Endometrial microvascular endothelial cells (primary cell): ENCODE measurements at regions not wholly inside any gene's neighbourhood (a gene's known extent, or its start where the extent isn't known, plus 50 kb on each side); places are given as distances from the start of the nearest gene placed in this dataset.

Experiments used
- in situ Hi-C: cut with HindIII; loops from 2 replicates; pipeline ENCODE4 v1.10.0; 2017; ENCODE audit warnings: low sequenced_read_pairs, low pct_unique_long_range_greater_than_20kb; ENCODE audit errors: inconsistent ontology term

GRCh38 chr2:196445991-196446390 lies 193.5 kb upstream of the CCDC150 start:
- in situ Hi-C loops: no loop called here

DNA sequence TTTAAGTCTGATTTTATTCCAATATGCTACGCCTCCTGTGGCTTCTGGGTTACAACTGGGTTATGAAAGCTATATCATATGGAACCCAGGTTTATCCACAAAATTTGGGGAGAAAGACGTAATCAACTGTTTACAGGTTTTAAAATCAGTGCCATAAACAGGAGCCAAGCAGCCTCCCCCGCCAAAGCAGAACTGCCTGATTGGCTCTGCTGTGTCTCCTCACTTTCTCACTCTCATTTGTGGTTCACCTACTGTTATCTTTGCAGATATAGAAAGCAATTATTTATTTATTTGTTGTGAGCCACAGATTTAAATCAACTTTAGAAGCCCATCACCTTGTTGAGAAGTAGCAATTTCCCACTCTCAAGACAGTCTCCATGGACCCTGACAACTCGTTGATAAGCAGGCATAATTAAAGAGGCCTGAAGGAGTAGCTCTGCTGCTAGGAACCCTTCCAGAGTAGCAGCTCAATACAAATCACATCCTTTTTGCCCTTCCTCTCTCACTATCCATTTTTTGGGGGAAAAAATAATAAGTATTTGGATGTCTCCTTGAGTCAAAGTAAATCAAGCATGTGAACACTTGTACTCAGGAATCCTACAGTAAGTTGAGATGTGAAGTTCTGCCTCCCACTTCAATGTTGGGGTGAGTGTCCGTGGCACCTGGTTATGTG lies 191.0 kb upstream of the CCDC150 start:
- in situ Hi-C loops: no loop called here

GRCh38 chr2:196449083-196449482 lies 190.4 kb upstream of the CCDC150 start:
- in situ Hi-C loops: no loop called here

- in situ Hi-C loops: no loop called here
Measured at GRCh38 chr2:196452758-196453157, 186.8 kb upstream of the CCDC150 start.

GRCh38 chr2:196453613-196454047 lies 185.9 kb upstream of the CCDC150 start:
- in situ Hi-C loops: no loop called here

DNA sequence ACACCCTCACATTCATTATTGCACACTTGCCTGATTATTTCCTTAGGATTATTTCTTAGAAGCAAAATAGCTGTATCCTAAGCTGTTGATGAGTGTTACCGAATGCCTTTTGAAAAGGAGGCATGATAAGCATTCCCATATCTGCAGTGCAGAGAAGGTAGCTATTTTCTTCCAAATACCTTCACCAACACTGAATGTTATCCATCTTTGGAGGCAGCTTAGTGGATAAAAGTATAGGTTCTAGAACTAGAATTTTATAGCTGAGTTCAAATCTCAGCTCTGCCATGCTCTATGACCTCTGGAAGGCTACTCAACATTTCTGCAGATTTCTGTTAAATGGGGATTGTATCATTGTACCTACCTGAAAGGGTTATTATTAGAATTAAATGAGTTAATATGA lies 185.0 kb upstream of the CCDC150 start:
- in situ Hi-C loops: no loop called here

DNA sequence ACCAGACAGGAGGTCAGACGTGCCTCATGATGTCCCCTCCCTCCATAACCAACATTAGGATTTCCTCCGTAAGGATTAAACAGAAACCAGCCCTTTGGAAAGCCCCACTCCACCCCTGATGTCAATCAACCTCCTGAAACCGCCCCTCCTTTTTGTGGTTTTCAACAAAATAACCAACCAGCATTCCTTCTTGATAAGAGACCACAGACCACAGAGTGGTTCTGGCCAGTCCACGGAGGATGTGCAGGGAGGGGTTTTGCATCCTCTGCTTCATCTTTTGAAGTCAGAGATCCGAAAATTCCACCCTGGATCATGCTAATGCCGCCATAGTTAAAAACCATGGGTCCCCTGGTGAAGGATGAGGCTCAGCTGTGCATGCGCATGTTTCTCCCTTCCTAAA lies 180.0 kb upstream of the CCDC150 start:
- in situ Hi-C loops: no loop called here

- in situ Hi-C loops: no loop called here
Measured at GRCh38 chr2:196463706-196464105, 175.8 kb upstream of the CCDC150 start.

- in situ Hi-C loops: no loop called here
Measured at GRCh38 chr2:196464311-196464710, 175.2 kb upstream of the CCDC150 start.

DNA sequence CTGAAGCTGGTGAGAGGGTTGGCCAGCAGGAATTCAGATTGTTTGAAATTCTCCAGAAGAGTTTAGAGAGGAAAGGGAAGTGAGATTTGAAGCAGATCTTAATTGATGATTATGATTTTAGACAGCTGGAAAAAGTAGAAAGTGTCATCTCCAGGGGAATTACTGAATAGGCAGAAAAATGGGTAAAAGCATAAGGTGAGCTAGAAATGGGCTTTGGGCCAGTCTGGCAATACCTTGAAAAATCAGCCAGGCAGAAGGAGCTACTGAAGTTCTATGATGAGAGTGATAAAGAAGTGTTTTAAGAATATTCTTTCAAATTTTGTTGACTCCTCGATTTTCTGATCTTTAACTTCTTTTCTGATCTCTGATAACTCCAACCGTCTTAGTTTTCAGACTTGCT lies 172.9 kb upstream of the CCDC150 start:
- in situ Hi-C loops: no loop called here

DNA sequence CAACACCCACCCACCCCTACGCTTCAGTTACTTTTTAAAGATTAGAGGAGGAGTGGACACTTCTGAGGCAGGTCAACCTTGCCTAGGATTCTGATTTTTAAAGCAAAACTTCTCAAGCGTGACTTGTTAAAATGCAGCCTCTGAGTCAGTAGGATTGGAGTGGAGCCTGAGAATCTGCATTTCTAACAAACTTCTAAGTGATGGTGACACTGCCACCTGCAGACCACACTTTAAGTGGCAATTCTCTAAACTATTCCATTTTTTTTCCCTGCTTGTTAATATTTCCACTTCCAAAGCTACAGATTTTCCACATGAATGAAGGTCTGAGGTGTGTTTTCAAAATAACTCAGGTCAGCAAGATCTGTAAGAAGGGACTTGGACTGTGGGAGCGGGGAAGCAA lies 171.1 kb upstream of the CCDC150 start:
- in situ Hi-C loops: no loop called here

DNA sequence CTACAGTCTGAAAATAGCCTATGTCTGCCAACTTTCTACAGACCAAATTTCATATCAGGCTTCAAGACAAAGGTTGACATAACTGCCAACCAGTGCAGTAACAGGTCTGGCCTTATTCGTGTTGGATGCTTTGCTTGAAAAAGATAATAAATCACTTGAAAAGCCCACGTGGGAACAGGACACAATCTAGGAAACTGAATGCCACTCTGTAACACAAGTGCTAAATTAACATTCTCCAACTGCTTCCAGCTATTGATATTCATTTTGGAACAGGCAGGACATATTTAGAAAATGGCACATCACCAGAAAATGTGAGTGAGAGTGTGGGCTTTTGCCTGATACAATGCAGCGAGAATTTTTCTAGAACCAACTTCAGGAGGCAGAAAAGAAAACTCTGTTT lies 165.9 kb upstream of the CCDC150 start:
- in situ Hi-C loops: no loop called here

DNA sequence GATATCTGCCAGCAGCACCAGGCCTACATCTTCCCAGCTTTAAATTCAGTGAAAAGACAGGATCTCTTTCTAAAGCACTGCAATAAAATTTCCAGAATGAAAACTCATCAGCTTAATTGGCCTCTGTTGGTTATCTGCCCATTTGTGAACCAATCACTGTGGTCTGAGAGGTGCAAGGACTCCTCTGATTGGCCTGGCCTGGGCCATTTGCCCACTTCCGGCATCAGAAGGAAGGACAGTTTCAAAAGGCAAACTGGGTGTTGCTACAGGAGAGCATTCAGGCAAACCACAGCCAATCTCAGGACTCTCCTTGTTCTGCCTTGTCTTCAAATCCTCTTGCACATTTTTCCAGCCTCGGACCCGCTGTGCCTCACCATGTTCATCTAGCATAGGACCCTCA lies 163.9 kb upstream of the CCDC150 start:
- in situ Hi-C loops: no loop called here

DNA sequence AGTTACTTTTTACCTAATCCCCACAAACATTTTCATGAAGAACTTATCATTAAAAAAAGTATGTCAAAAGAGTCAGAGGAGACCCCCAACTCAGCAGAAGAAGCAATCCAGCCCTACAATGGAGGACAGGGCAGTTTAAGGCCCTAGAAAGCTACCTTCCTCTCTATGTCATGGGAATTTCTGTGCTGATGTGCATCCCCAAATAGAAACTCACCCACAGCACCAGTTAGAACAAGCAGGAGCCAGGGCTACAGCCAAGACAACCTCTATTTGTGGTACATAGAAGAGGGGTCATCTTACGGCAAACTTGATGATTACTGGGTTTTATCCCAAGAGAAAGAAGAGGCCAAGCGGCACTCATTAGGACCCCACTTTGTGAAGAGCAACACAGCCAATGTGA lies 160.9 kb upstream of the CCDC150 start:
- in situ Hi-C loops: no loop called here

DNA sequence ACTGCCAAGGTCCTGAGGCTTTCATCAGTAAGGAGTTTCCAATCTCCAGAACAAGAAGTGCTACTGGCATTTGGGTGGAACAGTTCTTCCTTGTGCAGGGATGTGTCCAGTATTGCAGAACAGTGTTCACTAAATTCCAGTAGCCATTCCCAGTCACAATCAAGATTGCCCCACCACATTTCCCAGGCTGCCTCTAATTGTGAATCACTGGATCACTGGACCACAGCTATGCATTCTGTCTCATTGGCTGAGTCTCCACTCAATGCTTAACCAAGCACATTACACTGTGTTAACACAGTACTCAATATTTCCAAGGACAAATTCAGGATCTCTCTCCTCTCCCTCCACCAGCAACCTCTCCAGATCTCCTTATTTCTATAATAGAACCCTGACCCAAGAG lies 160.2 kb upstream of the CCDC150 start:
- in situ Hi-C loops: no loop called here

GRCh38 chr2:196480653-196481323 lies 158.7 kb upstream of the CCDC150 start:
- in situ Hi-C loops: no loop called here

DNA sequence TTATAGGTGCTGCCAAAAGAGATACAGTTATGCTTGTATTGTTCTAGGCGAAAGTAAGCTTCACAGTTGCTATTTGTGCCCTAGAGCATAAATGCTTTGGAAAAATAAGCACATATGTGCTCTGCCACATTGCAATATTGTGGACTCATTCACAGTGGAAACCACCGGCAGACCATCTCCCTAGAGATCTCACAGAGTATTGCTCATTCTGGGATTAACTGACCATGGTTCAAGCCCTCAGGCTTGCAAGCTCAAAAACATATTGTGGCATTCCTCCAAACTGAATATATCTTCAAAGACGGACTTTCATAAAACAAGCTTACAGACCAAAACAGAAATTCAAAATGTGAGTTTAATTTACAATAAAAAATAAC lies 158.2 kb upstream of the CCDC150 start:
- in situ Hi-C loops: no loop called here

GRCh38 chr2:196482119-196483065 lies 157.1 kb upstream of the CCDC150 start:
- in situ Hi-C loops: no loop called here

- in situ Hi-C loops: no loop called here
Measured at GRCh38 chr2:196486146-196486545, 153.4 kb upstream of the CCDC150 start.

DNA sequence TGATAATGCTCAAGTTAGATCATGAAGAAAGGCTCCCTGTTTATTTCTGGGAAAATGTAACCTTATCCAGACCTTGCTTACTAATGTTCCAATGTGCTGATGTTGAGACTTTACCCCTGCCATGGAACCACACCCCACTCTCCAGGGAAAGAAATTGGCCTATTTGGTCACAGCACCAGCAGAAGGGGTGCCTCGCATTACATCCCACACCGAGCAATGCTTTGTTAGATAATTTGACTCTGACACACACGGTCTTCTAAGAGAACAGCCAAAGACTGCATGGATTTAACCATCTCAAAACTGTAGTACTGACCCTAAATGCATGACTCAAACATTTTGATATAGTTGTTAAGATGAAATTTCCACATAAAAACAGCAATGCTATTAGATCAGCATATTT lies 152.1 kb upstream of the CCDC150 start:
- in situ Hi-C loops: no loop called here
